ENCODE measurements at regions not wholly inside any gene's neighbourhood (a gene's known extent, or its start where the extent isn't known, plus 50 kb on each side); places are given as distances from the start of the nearest gene placed in this dataset.
"Not testable (repeated sequence)": the region's sequence is repeated elsewhere in the genome, so short reads cannot be mapped to it uniquely, and the experiment has no call there.

DNA sequence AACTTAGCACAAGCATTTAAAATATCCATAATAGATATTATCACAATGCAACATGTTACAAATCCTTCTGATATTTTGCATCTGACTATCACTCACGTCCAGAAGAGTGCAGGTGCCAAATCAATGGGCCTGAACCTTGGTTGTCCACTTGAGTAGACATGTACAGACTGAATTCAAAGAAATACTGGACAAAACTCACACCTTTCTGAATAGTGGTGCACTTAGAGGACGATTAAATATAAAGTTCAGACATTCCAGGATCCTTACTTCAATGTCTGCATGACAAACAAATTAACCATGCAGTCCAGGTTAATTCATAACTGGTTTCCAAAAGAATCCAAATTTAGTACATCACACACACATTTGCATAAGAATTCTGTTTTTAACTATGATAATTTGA is 406.0 kb upstream of the EDA2R start:
- Histone ChIP-seq H3K9ac (no peak overlapping the region), H3K4me3 (ENCODE audit: low read depth, low read length) (no peak overlapping the region), H3K79me2 (no peaks in the 10 kb centered on the region), H2AFZ (no peak overlapping the region), H3K27ac (no peak overlapping the region), H3K9me3 (ENCODE audit: control insufficient read depth, low read length) (no peaks in the 10 kb centered on the region), H3K27me3 (ENCODE audit: control insufficient read depth, insufficient read depth, low read length) (no peaks in the 10 kb centered on the region), H3K4me1 (no peaks in the 10 kb centered on the region), H3K4me2 (ENCODE audit: low read length) (no peak overlapping the region), H3K36me3 (ENCODE audit: control insufficient read depth, insufficient read depth, low read length) (no peaks in the 10 kb centered on the region)
- TF ChIP-seq, protein P1, sequence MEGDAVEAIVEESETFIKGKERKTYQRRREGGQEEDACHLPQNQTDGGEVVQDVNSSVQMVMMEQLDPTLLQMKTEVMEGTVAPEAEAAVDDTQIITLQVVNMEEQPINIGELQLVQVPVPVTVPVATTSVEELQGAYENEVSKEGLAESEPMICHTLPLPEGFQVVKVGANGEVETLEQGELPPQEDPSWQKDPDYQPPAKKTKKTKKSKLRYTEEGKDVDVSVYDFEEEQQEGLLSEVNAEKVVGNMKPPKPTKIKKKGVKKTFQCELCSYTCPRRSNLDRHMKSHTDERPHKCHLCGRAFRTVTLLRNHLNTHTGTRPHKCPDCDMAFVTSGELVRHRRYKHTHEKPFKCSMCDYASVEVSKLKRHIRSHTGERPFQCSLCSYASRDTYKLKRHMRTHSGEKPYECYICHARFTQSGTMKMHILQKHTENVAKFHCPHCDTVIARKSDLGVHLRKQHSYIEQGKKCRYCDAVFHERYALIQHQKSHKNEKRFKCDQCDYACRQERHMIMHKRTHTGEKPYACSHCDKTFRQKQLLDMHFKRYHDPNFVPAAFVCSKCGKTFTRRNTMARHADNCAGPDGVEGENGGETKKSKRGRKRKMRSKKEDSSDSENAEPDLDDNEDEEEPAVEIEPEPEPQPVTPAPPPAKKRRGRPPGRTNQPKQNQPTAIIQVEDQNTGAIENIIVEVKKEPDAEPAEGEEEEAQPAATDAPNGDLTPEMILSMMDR (IDR thresholded peaks at IDR 0.05): no peak

DNA sequence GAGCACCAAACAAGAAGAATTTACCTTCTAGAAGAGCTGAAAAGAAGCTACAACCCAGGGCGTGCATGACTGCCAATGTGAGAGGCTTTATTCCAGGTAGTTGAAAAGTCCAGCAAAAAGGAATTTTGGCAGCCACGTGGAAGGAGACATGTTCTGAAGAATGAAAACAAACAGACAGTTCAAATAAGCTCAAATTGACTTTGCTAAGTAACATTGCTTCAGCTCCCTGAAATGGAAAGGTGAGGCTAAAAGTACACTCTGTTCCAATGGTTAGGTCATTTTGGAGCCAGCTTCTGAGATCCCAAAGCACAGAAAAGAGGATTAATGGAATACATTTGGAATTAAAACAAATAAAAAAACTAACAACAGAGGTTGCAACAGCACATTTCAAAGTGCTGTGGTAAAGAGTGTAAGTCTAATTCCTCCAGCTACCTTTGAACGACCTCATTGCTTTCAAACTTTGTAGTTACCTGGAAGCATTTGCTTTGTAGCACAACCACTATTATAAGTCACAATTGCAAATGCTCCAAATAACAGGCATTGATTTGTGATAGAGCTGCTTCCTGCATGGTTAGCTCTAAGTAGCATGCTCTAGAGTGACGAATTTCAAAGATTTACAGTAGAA is 405.3 kb upstream of the EDA2R start:
- H3K27me3 ChIP-seq (ENCODE audit: control insufficient read depth, insufficient read depth, low read length): no peaks in the 10 kb centered on the region
- H2AFZ ChIP-seq: no peak overlapping the region
- H3K4me1 ChIP-seq: no peaks in the 10 kb centered on the region
- H3K9ac ChIP-seq: no peak overlapping the region
- TF ChIP-seq, protein P1 (IDR thresholded peaks at IDR 0.05): no peak
- H3K79me2 ChIP-seq: no peaks in the 10 kb centered on the region
- H3K36me3 ChIP-seq (ENCODE audit: control insufficient read depth, insufficient read depth, low read length): no peaks in the 10 kb centered on the region
- no peak overlapping the region for H3K27ac ChIP-seq
- H3K9me3 ChIP-seq (ENCODE audit: control insufficient read depth, low read length): no peaks in the 10 kb centered on the region
- H3K4me2 ChIP-seq (ENCODE audit: low read length): no peak overlapping the region
- no peak overlapping the region for H3K4me3 ChIP-seq (ENCODE audit: low read depth, low read length)

DNA sequence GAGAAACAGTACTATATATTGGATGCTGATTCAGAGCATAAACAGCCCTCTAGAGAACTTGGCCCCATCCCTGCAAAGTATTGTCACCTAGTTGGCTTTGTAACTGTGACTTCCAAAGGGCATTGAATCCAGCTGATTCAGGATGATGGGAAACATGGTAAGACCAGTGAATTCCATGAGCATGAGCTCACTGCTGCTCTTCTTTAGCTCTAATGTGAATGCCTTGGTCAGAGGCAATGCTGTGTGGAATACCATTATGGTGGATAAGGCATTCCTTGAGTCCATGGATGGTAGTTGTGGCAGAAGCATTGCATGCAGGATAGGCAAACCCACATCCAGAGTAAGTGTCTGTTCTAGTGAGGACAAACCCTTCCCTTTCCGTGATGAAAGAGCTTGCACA is 365.6 kb upstream of the EDA2R start:
- no peaks in the 10 kb centered on the region for H3K4me1 ChIP-seq
- TF ChIP-seq, protein P1 (IDR thresholded peaks at IDR 0.05): no peak

DNA sequence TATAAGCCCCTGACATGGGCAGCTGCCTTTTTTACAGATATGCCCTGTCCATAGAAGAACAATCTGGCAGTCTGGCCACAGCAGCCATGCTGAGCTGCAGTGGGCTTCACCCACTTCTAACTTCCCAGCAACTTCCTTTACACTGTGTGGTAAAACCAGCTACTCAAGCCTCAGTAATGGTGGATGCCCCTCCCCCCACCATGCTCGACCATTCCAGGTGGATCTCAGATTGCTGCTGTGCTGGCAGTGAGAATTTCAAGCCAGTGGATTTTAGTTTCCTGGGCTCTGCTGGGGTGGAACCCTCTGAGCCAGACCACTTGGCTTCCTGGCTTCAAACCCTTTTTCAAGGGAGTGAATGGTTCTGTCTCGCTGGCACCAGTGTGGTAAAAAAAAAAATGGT is 355.9 kb upstream of the EDA2R start:
- TF ChIP-seq, protein P1 (IDR thresholded peaks at IDR 0.05): no peak
- Histone ChIP-seq H3K4me2 (ENCODE audit: low read length) (no peak overlapping the region), H3K4me3 (ENCODE audit: low read depth, low read length) (no peak overlapping the region), H3K27me3 (ENCODE audit: control insufficient read depth, insufficient read depth, low read length) (no peaks in the 10 kb centered on the region), H2AFZ (no peak overlapping the region), H3K36me3 (ENCODE audit: control insufficient read depth, insufficient read depth, low read length) (no peaks in the 10 kb centered on the region), H3K9me3 (ENCODE audit: control insufficient read depth, low read length) (no peaks in the 10 kb centered on the region), H3K9ac (no peak overlapping the region), H3K27ac (no peak overlapping the region), H3K4me1 (no peaks in the 10 kb centered on the region), H3K79me2 (no peaks in the 10 kb centered on the region)

More for the DNA sequence above, 365.6 kb upstream of the EDA2R start:
- Histone ChIP-seq H3K4me2 (ENCODE audit: low read length) (no peak overlapping the region), H3K27me3 (ENCODE audit: control insufficient read depth, insufficient read depth, low read length) (no peaks in the 10 kb centered on the region), H3K36me3 (ENCODE audit: control insufficient read depth, insufficient read depth, low read length) (no peaks in the 10 kb centered on the region), H3K4me3 (ENCODE audit: low read depth, low read length) (no peak overlapping the region), H3K9me3 (ENCODE audit: control insufficient read depth, low read length) (no peaks in the 10 kb centered on the region), H2AFZ (no peak overlapping the region), H3K27ac (no peak overlapping the region), H3K79me2 (no peaks in the 10 kb centered on the region), H3K9ac (no peak overlapping the region)

DNA sequence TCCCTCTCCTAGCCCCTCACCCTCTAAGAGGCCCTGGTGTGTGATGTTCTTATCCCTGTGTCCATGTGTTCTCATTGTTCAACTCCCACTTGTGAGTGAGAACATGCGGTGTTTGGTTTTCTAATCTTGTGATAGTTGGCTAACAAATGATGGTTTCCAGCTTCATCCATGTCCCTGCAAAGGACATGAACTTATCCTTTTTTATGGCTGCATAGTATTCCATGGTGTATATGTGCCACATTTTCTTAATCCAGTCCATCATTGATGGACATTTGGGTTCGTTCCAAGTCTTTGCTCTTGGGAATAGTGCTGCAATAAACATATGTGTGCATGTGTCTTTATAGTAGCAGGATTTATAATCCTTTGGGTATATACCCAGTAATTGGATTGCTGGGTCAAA is 353.2 kb upstream of the EDA2R start:
- not testable (repeated sequence) for H3K9ac ChIP-seq; H3K79me2 ChIP-seq; H3K36me3 ChIP-seq (ENCODE audit: control insufficient read depth, insufficient read depth, low read length)

More for the DNA sequence above, 353.2 kb upstream of the EDA2R start:
- not testable (repeated sequence) for H3K4me1 ChIP-seq; H3K4me2 ChIP-seq (ENCODE audit: low read length); H2AFZ ChIP-seq; H3K27me3 ChIP-seq (ENCODE audit: control insufficient read depth, insufficient read depth, low read length); H3K27ac ChIP-seq; H3K4me3 ChIP-seq (ENCODE audit: low read depth, low read length); H3K9me3 ChIP-seq (ENCODE audit: control insufficient read depth, low read length)
